Ishikawa (cell line): ENCODE measurements at regions not wholly inside any gene's neighbourhood (a gene's known extent, or its start where the extent isn't known, plus 50 kb on each side); places are given as distances from the start of the nearest gene placed in this dataset.

Source experiments
- CEBPB ChIP-seq: IDR thresholded peaks from 2 replicates; pipeline ENCODE4 v1.6.1; 2012
- CREB1 ChIP-seq: IDR thresholded peaks from 2 replicates; pipeline ENCODE4 v1.6.1; 2012; ENCODE audit warnings: low read depth
- EGR1 ChIP-seq: IDR thresholded peaks from 2 replicates; pipeline ENCODE4 v1.6.1; 2012
- EP300 ChIP-seq: IDR thresholded peaks from 2 replicates; pipeline ENCODE4 v1.6.1; 2012; ENCODE audit warnings: borderline replicate concordance
- FOXM1 ChIP-seq: IDR thresholded peaks from 2 replicates; pipeline ENCODE4 v1.6.1; 2012; ENCODE audit warnings: low read depth, borderline replicate concordance
- MAX ChIP-seq: IDR thresholded peaks from 2 replicates; pipeline ENCODE4 v1.6.1; 2012
- NFIC ChIP-seq: IDR thresholded peaks from 2 replicates; pipeline ENCODE4 v1.6.1; 2012
- RAD21 ChIP-seq: IDR thresholded peaks from 2 replicates; pipeline ENCODE4 v1.6.1; 2012; ENCODE audit warnings: low read depth
- REST ChIP-seq: IDR thresholded peaks from 2 replicates; pipeline ENCODE4 v1.6.1; 2012; ENCODE audit warnings: low read depth, mild to moderate bottlenecking
- TAF1 ChIP-seq: IDR thresholded peaks from 2 replicates; pipeline ENCODE4 v1.6.1; 2012; ENCODE audit warnings: low read depth, mild to moderate bottlenecking
- TCF12 ChIP-seq: IDR thresholded peaks from 2 replicates; pipeline ENCODE4 v1.6.1; 2012; ENCODE audit warnings: low read depth
- TEAD4 ChIP-seq: IDR thresholded peaks from 2 replicates; pipeline ENCODE4 v1.6.1; 2012
- YY1 ChIP-seq: IDR thresholded peaks from 2 replicates; pipeline ENCODE4 v1.6.1; 2012; ENCODE audit warnings: low read depth
- ZBTB7A ChIP-seq: IDR thresholded peaks from 2 replicates; pipeline ENCODE4 v1.6.1; 2012; ENCODE audit warnings: low read depth
- TF ChIP-seq, protein P1 (sequence below): IDR thresholded peaks from 2 replicates; pipeline ENCODE4 v1.6.1; 2012

GRCh38 chr15:47929138-47929803 is 191.5 kb upstream of the SLC24A5 start:
- TF ChIP-seq TAF1 (no peak), CREB1 (no peak), EP300 (no peak), CEBPB (no peak), RAD21 (no peak), FOXM1 (no peak), EGR1 (no peak), NFIC (no peak), MAX (no peak), ZBTB7A (no peak), TEAD4 (no peak), YY1 (no peak)
- TF ChIP-seq, protein P1, sequence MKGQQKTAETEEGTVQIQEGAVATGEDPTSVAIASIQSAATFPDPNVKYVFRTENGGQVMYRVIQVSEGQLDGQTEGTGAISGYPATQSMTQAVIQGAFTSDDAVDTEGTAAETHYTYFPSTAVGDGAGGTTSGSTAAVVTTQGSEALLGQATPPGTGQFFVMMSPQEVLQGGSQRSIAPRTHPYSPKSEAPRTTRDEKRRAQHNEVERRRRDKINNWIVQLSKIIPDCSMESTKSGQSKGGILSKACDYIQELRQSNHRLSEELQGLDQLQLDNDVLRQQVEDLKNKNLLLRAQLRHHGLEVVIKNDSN = no peak

DNA sequence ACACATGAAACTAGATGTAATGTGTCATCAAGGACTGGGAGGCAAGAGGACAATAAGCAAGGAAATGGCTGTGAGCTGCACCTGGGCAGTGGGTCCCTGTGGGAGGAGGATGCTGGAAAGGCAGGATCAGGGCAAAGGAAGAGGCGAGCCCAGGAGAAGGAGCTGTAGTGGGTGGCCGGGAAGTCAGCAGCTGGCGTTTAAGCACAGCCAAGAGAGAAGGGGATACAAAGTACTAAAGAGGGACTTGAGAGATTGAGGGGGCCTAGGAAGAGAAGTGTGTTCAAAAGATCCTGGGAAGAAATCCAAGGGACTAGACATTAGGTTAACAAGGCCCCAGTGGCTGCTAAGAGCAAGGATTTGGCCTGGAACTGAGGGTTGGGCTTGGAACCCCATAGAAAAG is 188.5 kb upstream of the SLC24A5 start:
- TF ChIP-seq CREB1 = no peak
- TF ChIP-seq FOXM1 = no peak
- no peak for TF ChIP-seq EP300
- TF ChIP-seq TCF12 = no peak
- no peak for TF ChIP-seq NFIC
- TF ChIP-seq EGR1 = no peak
- no peak for TF ChIP-seq ZBTB7A
- no peak for TF ChIP-seq REST
- TF ChIP-seq CEBPB = no peak
- no peak for TF ChIP-seq YY1
- no peak for TF ChIP-seq MAX
- TF ChIP-seq TEAD4 = no peak
- TF ChIP-seq, protein P1 = no peak
- TF ChIP-seq TAF1 = no peak
- no peak for TF ChIP-seq RAD21

GRCh38 chr15:47932951-47933641 is 187.7 kb upstream of the SLC24A5 start:
- TF ChIP-seq, protein P1 = no peak
- no peak for TF ChIP-seq CEBPB

GRCh38 chr15:47933865-47934264 is 186.9 kb upstream of the SLC24A5 start:
- TF ChIP-seq EGR1 (no peak), NFIC (no peak), FOXM1 (no peak), EP300 (no peak), YY1 (no peak), TCF12 (no peak), REST (no peak), CREB1 (no peak)

- TF ChIP-seq CREB1 (no peak), TAF1 (no peak), TCF12 (no peak), EP300 (no peak), FOXM1 (no peak), REST (no peak), MAX (no peak), TEAD4 (no peak), CEBPB (no peak)
Observed at GRCh38 chr15:47934342-47934741, 186.4 kb upstream of the SLC24A5 start.
